ENCODE measurements at regions not wholly inside any gene's neighbourhood (a gene's known extent, or its start where the extent isn't known, plus 50 kb on each side); places are given as distances from the start of the nearest gene placed in this dataset.
"Not testable (repeated sequence)": the region's sequence is repeated elsewhere in the genome, so short reads cannot be mapped to it uniquely, and the experiment has no call there.

GRCh38 chrX:9394212-9394611 is 70.6 kb upstream of the TBL1X start:
- no peak for DNase-seq
- H3K27ac ChIP-seq: no peak overlapping the region
- no peaks in the 10 kb centered on the region for H3K27me3 ChIP-seq
- ATAC-seq: no peak
- no peak for TF ChIP-seq CTCF (IDR thresholded peaks at IDR 0.05)
- no peak for TF ChIP-seq POLR2A (IDR thresholded peaks at IDR 0.05)
- H3K9me3 ChIP-seq: no peaks in the 10 kb centered on the region
- no peaks in the 10 kb centered on the region for H3K36me3 ChIP-seq
- intact Hi-C loops (cut with DNase I): no loop called here
- H3K4me3 ChIP-seq: no peak overlapping the region
- H3K4me1 ChIP-seq: peaks cover 0 to 9% (median 0%) of the 10 kb centered on the region in 4 donors
- WGBS (ENCODE audit: insufficient coverage, low coverage, low lambda C conversion rate, missing lambda C conversion rate): 83% methylated on average over 6 of the region's 12 CpGs

GRCh38 chrX:9396930-9397329 is 67.9 kb upstream of the TBL1X start:
- peak; percentile 81 to 93 (median 88) for ATAC-seq
- Histone ChIP-seq H3K36me3 (no peaks in the 10 kb centered on the region), H3K27me3 (no peaks in the 10 kb centered on the region), H3K4me3 (no peak overlapping the region), H3K9me3 (no peaks in the 10 kb centered on the region), H3K27ac (peak overlapping the region in 2 of 3 donors; percentile 39 to 52), H3K4me1 (peaks cover 0 to 9% (median 0%) of the 10 kb centered on the region in 4 donors)
- intact Hi-C loops (cut with DNase I): no loop called here
- TF ChIP-seq CTCF (IDR thresholded peaks at IDR 0.05): no peak
- no peak for TF ChIP-seq POLR2A (IDR thresholded peaks at IDR 0.05)
- DNase-seq: no peak
- WGBS (ENCODE audit: insufficient coverage, low coverage, low lambda C conversion rate, missing lambda C conversion rate): 44% methylated on average over 4 of the region's 4 CpGs

GRCh38 chrX:9401051-9401450 is 63.8 kb upstream of the TBL1X start:
- ATAC-seq (no peak), DNase-seq (no peak)
- H3K9me3 ChIP-seq: no peaks in the 10 kb centered on the region
- TF ChIP-seq POLR2A (IDR thresholded peaks at IDR 0.05) (no peak), CTCF (IDR thresholded peaks at IDR 0.05) (no peak)
- H3K27ac ChIP-seq: no peak overlapping the region
- H3K4me1 ChIP-seq: peaks cover 0 to 9% (median 0%) of the 10 kb centered on the region in 4 donors
- 76% methylated on average over 6 of the region's 6 CpGs for WGBS (ENCODE audit: insufficient coverage, low coverage, low lambda C conversion rate, missing lambda C conversion rate)
- no peaks in the 10 kb centered on the region for H3K36me3 ChIP-seq
- no peaks in the 10 kb centered on the region for H3K27me3 ChIP-seq
- H3K4me3 ChIP-seq: no peak overlapping the region
- intact Hi-C loops (cut with DNase I): no loop called here

- Histone ChIP-seq H3K4me1 (no peaks in the 10 kb centered on the region), H3K9me3 (no peaks in the 10 kb centered on the region), H3K4me3 (no peak overlapping the region), H3K27me3 (no peaks in the 10 kb centered on the region), H3K27ac (no peak overlapping the region), H3K36me3 (no peaks in the 10 kb centered on the region)
- ATAC-seq (no peak), DNase-seq (no peak)
- TF ChIP-seq POLR2A (IDR thresholded peaks at IDR 0.05): no peak
- no peak for TF ChIP-seq CTCF (IDR thresholded peaks at IDR 0.05)
- intact Hi-C loops (cut with DNase I): no loop called here
- WGBS (ENCODE audit: insufficient coverage, low coverage, low lambda C conversion rate, missing lambda C conversion rate): 72% methylated on average over 4 of the region's 4 CpGs
These were observed 61.5 kb upstream of the TBL1X start for GRCh38 chrX:9403374-9403773.

- DNase-seq; H3K4me3 ChIP-seq; H3K27me3 ChIP-seq; H3K36me3 ChIP-seq; ATAC-seq; H3K27ac ChIP-seq; intact Hi-C loops (cut with DNase I); H3K9me3 ChIP-seq; H3K4me1 ChIP-seq: not testable (repeated sequence)
- 74% methylated on average over 9 of the region's 9 CpGs for WGBS (ENCODE audit: insufficient coverage, low coverage, low lambda C conversion rate, missing lambda C conversion rate)
These were observed 59.2 kb upstream of the TBL1X start for GRCh38 chrX:9405635-9406034.

GRCh38 chrX:9410889-9411288 is 54.0 kb upstream of the TBL1X start:
- ATAC-seq; H3K4me1 ChIP-seq; H3K9me3 ChIP-seq; H3K4me3 ChIP-seq; H3K36me3 ChIP-seq; DNase-seq; H3K27me3 ChIP-seq; H3K27ac ChIP-seq; intact Hi-C loops (cut with DNase I): not testable (repeated sequence)
- 81% methylated on average over 4 of the region's 11 CpGs for WGBS (ENCODE audit: insufficient coverage, low coverage, low lambda C conversion rate, missing lambda C conversion rate)

- 79% methylated on average over 16 of the region's 16 CpGs for WGBS (ENCODE audit: insufficient coverage, low coverage, low lambda C conversion rate, missing lambda C conversion rate)
- H3K36me3 ChIP-seq; H3K27me3 ChIP-seq; H3K4me3 ChIP-seq; ATAC-seq; H3K4me1 ChIP-seq; DNase-seq; intact Hi-C loops (cut with DNase I); H3K9me3 ChIP-seq; H3K27ac ChIP-seq: not testable (repeated sequence)
These were observed 53.2 kb upstream of the TBL1X start for GRCh38 chrX:9411682-9412081.

Measured in right lobe of liver (tissue), 6 donors.